ENCODE measurements at regions not wholly inside any gene's neighbourhood (a gene's known extent, or its start where the extent isn't known, plus 50 kb on each side); places are given as distances from the start of the nearest gene placed in this dataset.

- Histone ChIP-seq H3K27ac (ENCODE audit: poor library complexity, severe bottlenecking) (peak overlapping the region; percentile 62), H3K4me3 (ENCODE audit: severe bottlenecking) (no peak overlapping the region), H3K9me3 (ENCODE audit: severe bottlenecking) (no peaks in the 10 kb centered on the region), H3K4me1 (ENCODE audit: insufficient read depth, poor library complexity, severe bottlenecking) (peaks cover 3% of the 10 kb centered on the region), H3K27me3 (ENCODE audit: insufficient read depth, poor library complexity, severe bottlenecking) (no peaks in the 10 kb centered on the region), H3K36me3 (ENCODE audit: low read depth) (no peaks in the 10 kb centered on the region)
- DNase-seq (ENCODE audit: low spot score) (no peak), ATAC-seq (ENCODE audit: low read depth) (peak; percentile 92)
- TF ChIP-seq CTCF (IDR thresholded peaks at IDR 0.05; ENCODE audit: poor library complexity, severe bottlenecking), result no peak
Observed at GRCh38 chr10:129328546-129328945, 138.5 kb upstream of the MGMT start.

- Histone ChIP-seq H3K4me1 (ENCODE audit: insufficient read depth, poor library complexity, severe bottlenecking) (peaks cover 3% of the 10 kb centered on the region), H3K27me3 (ENCODE audit: insufficient read depth, poor library complexity, severe bottlenecking) (no peaks in the 10 kb centered on the region), H3K9me3 (ENCODE audit: severe bottlenecking) (no peaks in the 10 kb centered on the region), H3K36me3 (ENCODE audit: low read depth) (no peaks in the 10 kb centered on the region), H3K4me3 (ENCODE audit: severe bottlenecking) (no peak overlapping the region), H3K27ac (ENCODE audit: poor library complexity, severe bottlenecking) (peak overlapping the region; percentile 62)
- DNase-seq (ENCODE audit: low spot score) (no peak), ATAC-seq (ENCODE audit: low read depth) (no peak)
- TF ChIP-seq CTCF (IDR thresholded peaks at IDR 0.05; ENCODE audit: poor library complexity, severe bottlenecking), result no peak
Observed at GRCh38 chr10:129329385-129330055, 137.5 kb upstream of the MGMT start.

GRCh38 chr10:129330211-129330610 is 136.8 kb upstream of the MGMT start:
- H3K27ac ChIP-seq (ENCODE audit: poor library complexity, severe bottlenecking), result no peak overlapping the region
- H3K4me3 ChIP-seq (ENCODE audit: severe bottlenecking), result no peak overlapping the region
- TF ChIP-seq CTCF (IDR thresholded peaks at IDR 0.05; ENCODE audit: poor library complexity, severe bottlenecking), result no peak
- DNase-seq (ENCODE audit: low spot score) (no peak), ATAC-seq (ENCODE audit: low read depth) (no peak)
- peaks cover 3% of the 10 kb centered on the region for H3K4me1 ChIP-seq (ENCODE audit: insufficient read depth, poor library complexity, severe bottlenecking)
- no peaks in the 10 kb centered on the region for H3K9me3 ChIP-seq (ENCODE audit: severe bottlenecking)
- H3K27me3 ChIP-seq (ENCODE audit: insufficient read depth, poor library complexity, severe bottlenecking), result no peaks in the 10 kb centered on the region
- H3K36me3 ChIP-seq (ENCODE audit: low read depth), result no peaks in the 10 kb centered on the region

- H3K9me3 ChIP-seq (ENCODE audit: severe bottlenecking), result no peaks in the 10 kb centered on the region
- H3K36me3 ChIP-seq (ENCODE audit: low read depth), result no peaks in the 10 kb centered on the region
- H3K4me3 ChIP-seq (ENCODE audit: severe bottlenecking), result no peak overlapping the region
- H3K4me1 ChIP-seq (ENCODE audit: insufficient read depth, poor library complexity, severe bottlenecking), result peaks cover 3% of the 10 kb centered on the region
- DNase-seq (ENCODE audit: low spot score) (no peak), ATAC-seq (ENCODE audit: low read depth) (no peak)
- H3K27ac ChIP-seq (ENCODE audit: poor library complexity, severe bottlenecking), result no peak overlapping the region
- no peak for TF ChIP-seq CTCF (IDR thresholded peaks at IDR 0.05; ENCODE audit: poor library complexity, severe bottlenecking)
- H3K27me3 ChIP-seq (ENCODE audit: insufficient read depth, poor library complexity, severe bottlenecking), result no peaks in the 10 kb centered on the region
Observed at GRCh38 chr10:129331207-129331838, 135.7 kb upstream of the MGMT start.

- DNase-seq (ENCODE audit: low spot score) (no peak), ATAC-seq (ENCODE audit: low read depth) (no peak)
- Histone ChIP-seq H3K4me3 (ENCODE audit: severe bottlenecking) (no peak overlapping the region), H3K4me1 (ENCODE audit: insufficient read depth, poor library complexity, severe bottlenecking) (peaks cover 3% of the 10 kb centered on the region), H3K36me3 (ENCODE audit: low read depth) (no peaks in the 10 kb centered on the region), H3K27ac (ENCODE audit: poor library complexity, severe bottlenecking) (no peak overlapping the region), H3K9me3 (ENCODE audit: severe bottlenecking) (no peaks in the 10 kb centered on the region), H3K27me3 (ENCODE audit: insufficient read depth, poor library complexity, severe bottlenecking) (no peaks in the 10 kb centered on the region)
- TF ChIP-seq CTCF (IDR thresholded peaks at IDR 0.05; ENCODE audit: poor library complexity, severe bottlenecking), result no peak
Observed at GRCh38 chr10:129331839-129332220, 135.2 kb upstream of the MGMT start.

All from RWPE2 (cell line).